ENCODE measurements at regions not wholly inside any gene's neighbourhood (a gene's known extent, or its start where the extent isn't known, plus 50 kb on each side); places are given as distances from the start of the nearest gene placed in this dataset.

DNA sequence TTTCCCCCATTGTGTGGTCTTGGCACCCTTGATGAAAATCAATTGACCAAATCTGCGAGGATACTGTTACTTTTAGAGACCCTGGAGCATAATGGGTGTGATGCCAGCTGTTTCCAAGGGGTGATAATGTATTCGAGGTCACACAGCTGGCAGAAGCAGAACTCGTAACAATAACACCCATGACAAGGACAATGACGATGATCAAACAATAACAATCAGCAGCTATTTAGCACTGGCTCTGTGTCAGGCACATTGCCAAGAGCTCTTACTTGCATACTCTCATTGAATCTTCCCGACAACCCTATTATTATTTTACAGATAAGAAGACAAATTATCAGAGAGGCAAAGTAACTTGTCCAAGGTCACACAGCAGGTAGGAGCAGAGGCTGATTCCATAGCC is 223.7 kb upstream of the MSX2 start:
- no peaks in the 10 kb centered on the region for H3K27me3 ChIP-seq (ENCODE audit: insufficient read depth, poor library complexity, severe bottlenecking)
- TF ChIP-seq GABPA (IDR thresholded peaks at IDR 0.05; ENCODE audit: low read depth), result no peak
- no peak for TF ChIP-seq SPI1 (IDR thresholded peaks at IDR 0.05; ENCODE audit: borderline replicate concordance, low read depth)
- H3K27ac ChIP-seq (replicated peaks), result no peak overlapping the region
- DNase-seq (ENCODE audit: low read depth in 1 of 2, low spot score in 1 of 2), result no peak
- no peak overlapping the region for H3K4me3 ChIP-seq (replicated peaks; ENCODE audit: insufficient read depth, low read length)

DNA sequence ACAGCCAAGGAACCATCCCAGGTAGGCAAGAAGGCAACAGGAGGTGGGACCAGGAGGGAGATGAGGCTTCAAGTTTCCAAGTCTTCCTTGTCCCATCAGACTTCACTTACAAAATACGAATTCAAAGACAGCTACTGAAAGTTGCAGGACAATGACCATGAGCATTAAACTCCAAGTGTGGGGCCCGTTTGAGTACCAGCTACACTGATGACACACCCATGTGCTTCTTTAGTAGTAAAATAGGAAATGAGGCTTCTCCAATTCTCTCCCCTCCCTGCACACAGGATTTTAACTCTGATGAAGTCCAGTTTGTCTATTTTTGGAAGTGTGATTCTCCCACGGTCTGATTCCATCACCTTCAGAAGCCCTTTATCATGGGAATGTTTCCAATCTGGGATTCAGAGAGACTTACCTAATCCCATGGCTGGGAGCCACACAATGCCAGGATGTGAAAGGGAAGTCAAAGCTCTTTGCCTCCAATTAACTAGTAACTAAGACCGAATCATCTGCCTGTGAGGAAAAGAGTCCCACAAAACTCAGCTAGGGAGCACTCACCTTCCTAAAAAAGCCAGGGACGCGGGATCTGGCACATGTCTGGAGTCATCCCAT is 222.8 kb upstream of the MSX2 start:
- TF ChIP-seq, protein P1, sequence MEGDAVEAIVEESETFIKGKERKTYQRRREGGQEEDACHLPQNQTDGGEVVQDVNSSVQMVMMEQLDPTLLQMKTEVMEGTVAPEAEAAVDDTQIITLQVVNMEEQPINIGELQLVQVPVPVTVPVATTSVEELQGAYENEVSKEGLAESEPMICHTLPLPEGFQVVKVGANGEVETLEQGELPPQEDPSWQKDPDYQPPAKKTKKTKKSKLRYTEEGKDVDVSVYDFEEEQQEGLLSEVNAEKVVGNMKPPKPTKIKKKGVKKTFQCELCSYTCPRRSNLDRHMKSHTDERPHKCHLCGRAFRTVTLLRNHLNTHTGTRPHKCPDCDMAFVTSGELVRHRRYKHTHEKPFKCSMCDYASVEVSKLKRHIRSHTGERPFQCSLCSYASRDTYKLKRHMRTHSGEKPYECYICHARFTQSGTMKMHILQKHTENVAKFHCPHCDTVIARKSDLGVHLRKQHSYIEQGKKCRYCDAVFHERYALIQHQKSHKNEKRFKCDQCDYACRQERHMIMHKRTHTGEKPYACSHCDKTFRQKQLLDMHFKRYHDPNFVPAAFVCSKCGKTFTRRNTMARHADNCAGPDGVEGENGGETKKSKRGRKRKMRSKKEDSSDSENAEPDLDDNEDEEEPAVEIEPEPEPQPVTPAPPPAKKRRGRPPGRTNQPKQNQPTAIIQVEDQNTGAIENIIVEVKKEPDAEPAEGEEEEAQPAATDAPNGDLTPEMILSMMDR (IDR thresholded peaks at IDR 0.05; ENCODE audit: insufficient read depth, low read length), result no peak
- TF ChIP-seq, protein P2, sequence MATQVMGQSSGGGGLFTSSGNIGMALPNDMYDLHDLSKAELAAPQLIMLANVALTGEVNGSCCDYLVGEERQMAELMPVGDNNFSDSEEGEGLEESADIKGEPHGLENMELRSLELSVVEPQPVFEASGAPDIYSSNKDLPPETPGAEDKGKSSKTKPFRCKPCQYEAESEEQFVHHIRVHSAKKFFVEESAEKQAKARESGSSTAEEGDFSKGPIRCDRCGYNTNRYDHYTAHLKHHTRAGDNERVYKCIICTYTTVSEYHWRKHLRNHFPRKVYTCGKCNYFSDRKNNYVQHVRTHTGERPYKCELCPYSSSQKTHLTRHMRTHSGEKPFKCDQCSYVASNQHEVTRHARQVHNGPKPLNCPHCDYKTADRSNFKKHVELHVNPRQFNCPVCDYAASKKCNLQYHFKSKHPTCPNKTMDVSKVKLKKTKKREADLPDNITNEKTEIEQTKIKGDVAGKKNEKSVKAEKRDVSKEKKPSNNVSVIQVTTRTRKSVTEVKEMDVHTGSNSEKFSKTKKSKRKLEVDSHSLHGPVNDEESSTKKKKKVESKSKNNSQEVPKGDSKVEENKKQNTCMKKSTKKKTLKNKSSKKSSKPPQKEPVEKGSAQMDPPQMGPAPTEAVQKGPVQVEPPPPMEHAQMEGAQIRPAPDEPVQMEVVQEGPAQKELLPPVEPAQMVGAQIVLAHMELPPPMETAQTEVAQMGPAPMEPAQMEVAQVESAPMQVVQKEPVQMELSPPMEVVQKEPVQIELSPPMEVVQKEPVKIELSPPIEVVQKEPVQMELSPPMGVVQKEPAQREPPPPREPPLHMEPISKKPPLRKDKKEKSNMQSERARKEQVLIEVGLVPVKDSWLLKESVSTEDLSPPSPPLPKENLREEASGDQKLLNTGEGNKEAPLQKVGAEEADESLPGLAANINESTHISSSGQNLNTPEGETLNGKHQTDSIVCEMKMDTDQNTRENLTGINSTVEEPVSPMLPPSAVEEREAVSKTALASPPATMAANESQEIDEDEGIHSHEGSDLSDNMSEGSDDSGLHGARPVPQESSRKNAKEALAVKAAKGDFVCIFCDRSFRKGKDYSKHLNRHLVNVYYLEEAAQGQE (IDR thresholded peaks at IDR 0.05; ENCODE audit: insufficient replicate concordance, low read depth), result no peak
- TF ChIP-seq SPI1 (IDR thresholded peaks at IDR 0.05; ENCODE audit: borderline replicate concordance, low read depth) (no peak), GABPA (IDR thresholded peaks at IDR 0.05; ENCODE audit: low read depth) (no peak), POLR2AphosphoS5 (IDR thresholded peaks at IDR 0.05; ENCODE audit: low read depth) (no peak)
- DNase-seq (ENCODE audit: low read depth in 1 of 2, low spot score in 1 of 2), result no peak

GRCh38 chr5:174503086-174503460 is 221.3 kb upstream of the MSX2 start:
- TF ChIP-seq, protein P2 (IDR thresholded peaks at IDR 0.05; ENCODE audit: insufficient replicate concordance, low read depth), result no peak
- TF ChIP-seq SPI1 (IDR thresholded peaks at IDR 0.05; ENCODE audit: borderline replicate concordance, low read depth) (no peak), POLR2AphosphoS5 (IDR thresholded peaks at IDR 0.05; ENCODE audit: low read depth) (no peak), GABPA (IDR thresholded peaks at IDR 0.05; ENCODE audit: low read depth) (no peak)
- TF ChIP-seq, protein P1 (IDR thresholded peaks at IDR 0.05; ENCODE audit: insufficient read depth, low read length), result no peak
- no peaks in the 10 kb centered on the region for H3K27me3 ChIP-seq (ENCODE audit: insufficient read depth, poor library complexity, severe bottlenecking)
- no peak overlapping the region for H3K4me3 ChIP-seq (replicated peaks; ENCODE audit: insufficient read depth, low read length)
- no peak overlapping the region for H3K27ac ChIP-seq (replicated peaks)
- no peak for DNase-seq (ENCODE audit: low read depth in 1 of 2, low spot score in 1 of 2)

More for the DNA sequence above, 222.8 kb upstream of the MSX2 start:
- Histone ChIP-seq H3K27ac (replicated peaks) (no peak overlapping the region), H3K27me3 (ENCODE audit: insufficient read depth, poor library complexity, severe bottlenecking) (no peaks in the 10 kb centered on the region), H3K4me3 (replicated peaks; ENCODE audit: insufficient read depth, low read length) (no peak overlapping the region)

- DNase-seq (ENCODE audit: low read depth in 1 of 2, low spot score in 1 of 2), result no peak
- Histone ChIP-seq H3K4me3 (replicated peaks; ENCODE audit: insufficient read depth, low read length) (no peak overlapping the region), H3K27ac (replicated peaks) (no peak overlapping the region), H3K27me3 (ENCODE audit: insufficient read depth, poor library complexity, severe bottlenecking) (no peaks in the 10 kb centered on the region)
- TF ChIP-seq, protein P2 (IDR thresholded peaks at IDR 0.05; ENCODE audit: insufficient replicate concordance, low read depth), result no peak
- no peak for TF ChIP-seq POLR2AphosphoS5 (IDR thresholded peaks at IDR 0.05; ENCODE audit: low read depth)
- no peak for TF ChIP-seq GABPA (IDR thresholded peaks at IDR 0.05; ENCODE audit: low read depth)
- TF ChIP-seq SPI1 (IDR thresholded peaks at IDR 0.05; ENCODE audit: borderline replicate concordance, low read depth), result no peak
- TF ChIP-seq, protein P1 (IDR thresholded peaks at IDR 0.05; ENCODE audit: insufficient read depth, low read length), result no peak
Observed at GRCh38 chr5:174503461-174504265, 220.7 kb upstream of the MSX2 start.
